Activated B cell treated with CpG ODN at 0.5 μM for 24 hours (primary cell): ENCODE measurements at regions not wholly inside any gene's neighbourhood (a gene's known extent, or its start where the extent isn't known, plus 50 kb on each side); places are given as distances from the start of the nearest gene placed in this dataset.

Experiments used
- ATAC-seq: fragments of 200-7000 bp; cut with Tn5 transposase; one replicate; pipeline ENCODE4 v1.10.0; 2021; ENCODE audit warnings: low read depth, mild to moderate bottlenecking, moderate library complexity
- CTCF ChIA-PET: fragments of 350-600 bp; sonication (Branson Sonifier 250); formaldehyde crosslinking; loops from one replicate; lab custom pipeline; 2021; ENCODE audit warnings: antibody characterized with exemption; lab: Charles Lee
- POLR2A ChIA-PET: fragments of 350-600 bp; sonication (Branson Sonifier 250); formaldehyde crosslinking; loops from one replicate; lab custom pipeline; 2021; ENCODE audit warnings: antibody characterized with exemption; lab: Charles Lee
- DNase-seq: peaks from one replicate; pipeline ENCODE4 v3.0.0; 2022
- H3K27ac Mint-ChIP-seq: one replicate; pipeline ENCODE4 v1.8.0; 2020; ENCODE audit warnings: mixed read lengths
- H3K27me3 Mint-ChIP-seq: one replicate; pipeline ENCODE4 v1.8.0; 2021; ENCODE audit warnings: mixed read lengths
- H3K36me3 Mint-ChIP-seq: one replicate; pipeline ENCODE4 v1.8.0; 2021; ENCODE audit warnings: low read depth, mixed read lengths
- H3K4me1 Mint-ChIP-seq: one replicate; pipeline ENCODE4 v1.8.0; 2021; ENCODE audit warnings: mixed read lengths
- H3K4me3 Mint-ChIP-seq: one replicate; pipeline ENCODE4 v1.8.0; 2020; ENCODE audit warnings: mild to moderate bottlenecking, mixed read lengths
- H3K9me3 Mint-ChIP-seq: one replicate; pipeline ENCODE4 v1.8.0; 2020; ENCODE audit warnings: mixed read lengths
- intact Hi-C: fragments of 100-400 bp; cut with micrococcal nuclease; formaldehyde crosslinking; loops from one replicate; pipeline ENCODE4 v1.15.1; 2024
- TF ChIP-seq, protein P1 (sequence below): fragments of 200-600 bp; IDR thresholded peaks from one replicate; pipeline ENCODE4 v1.8.0; 2022; ENCODE audit warnings: antibody characterized with exemption, mild to moderate bottlenecking

DNA sequence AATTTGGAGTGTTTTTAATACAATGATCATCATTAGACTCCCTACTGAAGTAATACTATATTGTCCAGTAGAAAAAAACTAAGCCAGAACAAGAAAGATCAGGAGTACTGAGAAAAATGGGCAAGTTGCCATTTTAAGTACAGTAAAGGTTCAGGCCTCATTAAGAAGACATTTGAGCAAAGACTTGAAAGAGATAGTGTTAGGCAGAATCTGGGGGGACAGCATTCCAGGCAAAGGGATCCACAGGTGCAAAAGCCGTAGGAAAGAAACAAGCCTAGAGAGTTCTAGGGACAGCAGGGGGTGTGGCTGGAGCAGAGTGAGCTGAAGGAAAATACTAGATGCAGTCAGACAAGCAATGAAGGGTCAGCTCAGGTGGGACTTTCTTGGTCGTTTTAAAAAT lies 58.1 kb upstream of the INTU start:
- CTCF ChIA-PET: no interaction called here
- TF ChIP-seq, protein P1, sequence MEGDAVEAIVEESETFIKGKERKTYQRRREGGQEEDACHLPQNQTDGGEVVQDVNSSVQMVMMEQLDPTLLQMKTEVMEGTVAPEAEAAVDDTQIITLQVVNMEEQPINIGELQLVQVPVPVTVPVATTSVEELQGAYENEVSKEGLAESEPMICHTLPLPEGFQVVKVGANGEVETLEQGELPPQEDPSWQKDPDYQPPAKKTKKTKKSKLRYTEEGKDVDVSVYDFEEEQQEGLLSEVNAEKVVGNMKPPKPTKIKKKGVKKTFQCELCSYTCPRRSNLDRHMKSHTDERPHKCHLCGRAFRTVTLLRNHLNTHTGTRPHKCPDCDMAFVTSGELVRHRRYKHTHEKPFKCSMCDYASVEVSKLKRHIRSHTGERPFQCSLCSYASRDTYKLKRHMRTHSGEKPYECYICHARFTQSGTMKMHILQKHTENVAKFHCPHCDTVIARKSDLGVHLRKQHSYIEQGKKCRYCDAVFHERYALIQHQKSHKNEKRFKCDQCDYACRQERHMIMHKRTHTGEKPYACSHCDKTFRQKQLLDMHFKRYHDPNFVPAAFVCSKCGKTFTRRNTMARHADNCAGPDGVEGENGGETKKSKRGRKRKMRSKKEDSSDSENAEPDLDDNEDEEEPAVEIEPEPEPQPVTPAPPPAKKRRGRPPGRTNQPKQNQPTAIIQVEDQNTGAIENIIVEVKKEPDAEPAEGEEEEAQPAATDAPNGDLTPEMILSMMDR: no peak
- Mint-ChIP-seq H3K36me3 (no peaks in the 10 kb centered on the region), H3K27me3 (no peaks in the 10 kb centered on the region), H3K27ac (no peak overlapping the region), H3K4me3 (no peak overlapping the region), H3K9me3 (no peaks in the 10 kb centered on the region), H3K4me1 (no peaks in the 10 kb centered on the region)
- no peak for ATAC-seq
- POLR2A ChIA-PET: no interaction called here
- intact Hi-C loops: no loop called here
- DNase-seq: no peak

DNA sequence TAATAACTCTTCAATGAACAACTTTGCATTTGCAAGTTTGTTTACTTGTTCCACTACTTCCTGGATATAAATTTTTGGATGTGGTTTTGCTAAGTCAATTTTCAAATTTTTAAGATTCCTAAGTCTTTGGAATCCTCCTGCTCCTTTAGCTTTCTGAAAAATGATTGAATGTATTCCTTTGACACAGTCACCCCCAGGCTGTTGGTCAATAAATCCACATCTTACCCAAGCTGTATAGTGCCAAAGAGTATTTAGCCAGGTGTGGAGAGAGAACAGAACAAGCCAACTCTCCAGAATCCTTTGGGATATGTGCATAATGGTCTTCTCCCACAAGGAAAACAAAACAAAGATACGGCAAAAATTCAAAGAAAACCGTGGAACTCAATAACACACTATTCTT lies 56.9 kb upstream of the INTU start:
- TF ChIP-seq, protein P1: no peak
- no peaks in the 10 kb centered on the region for H3K27me3 Mint-ChIP-seq
- H3K4me1 Mint-ChIP-seq: no peaks in the 10 kb centered on the region
- ChIA-PET CTCF (no interaction called here), POLR2A (no interaction called here)
- ATAC-seq (no peak), DNase-seq (no peak)
- H3K27ac Mint-ChIP-seq: no peak overlapping the region
- intact Hi-C loops: no loop called here
- H3K4me3 Mint-ChIP-seq: no peak overlapping the region
- no peaks in the 10 kb centered on the region for H3K36me3 Mint-ChIP-seq
- H3K9me3 Mint-ChIP-seq: no peaks in the 10 kb centered on the region

DNA sequence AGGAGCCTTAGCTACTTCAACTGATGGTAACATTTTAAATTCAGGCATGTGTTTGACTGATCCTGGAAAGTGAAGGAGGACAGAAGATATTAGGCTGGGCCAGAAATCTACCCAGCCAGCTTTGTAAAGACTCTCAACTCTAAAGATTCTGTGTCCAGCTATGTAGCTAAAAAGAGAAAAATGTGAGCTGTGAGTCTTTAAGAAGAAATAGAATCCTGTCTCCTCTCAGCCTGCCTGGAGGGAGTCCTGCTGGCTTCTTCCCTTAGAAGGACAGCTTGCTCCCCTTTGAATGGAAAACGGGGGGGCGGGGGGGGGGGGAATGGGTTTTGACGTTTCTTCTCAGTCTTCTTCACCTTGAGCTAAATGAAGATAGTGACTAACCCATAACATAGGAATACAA lies 54.3 kb upstream of the INTU start:
- Mint-ChIP-seq H3K36me3 (no peaks in the 10 kb centered on the region), H3K4me1 (no peaks in the 10 kb centered on the region)

DNA sequence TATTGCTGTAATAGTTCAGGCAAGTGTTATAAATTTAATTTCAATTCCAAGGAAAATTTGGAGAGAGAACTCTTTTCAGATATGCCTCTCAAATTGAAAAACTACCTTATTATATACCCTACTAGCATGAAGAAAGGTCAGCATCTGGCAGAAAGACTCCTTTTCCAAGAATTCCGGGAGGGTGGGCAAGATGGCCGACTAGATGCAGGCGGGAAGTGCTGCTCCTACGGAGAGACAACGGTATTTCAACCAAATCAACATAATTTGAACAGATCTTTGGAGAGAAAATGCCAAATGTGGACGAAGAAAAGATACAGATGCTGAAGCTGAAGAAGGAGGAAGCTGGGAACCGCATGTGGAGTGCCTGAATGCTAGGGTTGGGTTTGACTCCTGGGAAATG lies 53.8 kb upstream of the INTU start:
- no peaks in the 10 kb centered on the region for H3K4me1 Mint-ChIP-seq
- no peak overlapping the region for H3K27ac Mint-ChIP-seq
- H3K4me3 Mint-ChIP-seq: no peak overlapping the region
- intact Hi-C loops: no loop called here
- ATAC-seq (no peak), DNase-seq (no peak)
- no peaks in the 10 kb centered on the region for H3K27me3 Mint-ChIP-seq
- no peaks in the 10 kb centered on the region for H3K36me3 Mint-ChIP-seq
- H3K9me3 Mint-ChIP-seq: no peaks in the 10 kb centered on the region
- TF ChIP-seq, protein P1: no peak
- ChIA-PET CTCF (interaction anchor here (0.8 kb wide), 1 partner anchor 8 kb away, joined by 3 read pairs; no protein-coding TSS in a partner anchor), POLR2A (no interaction called here)

More for the DNA sequence above, 54.3 kb upstream of the INTU start:
- Mint-ChIP-seq H3K9me3 (no peaks in the 10 kb centered on the region), H3K27me3 (no peaks in the 10 kb centered on the region), H3K4me3 (no peak overlapping the region), H3K27ac (no peak overlapping the region)
- ATAC-seq: no peak
- CTCF ChIA-PET: interaction anchor here (0.8 kb wide), 1 partner anchor 8 kb away, joined by 3 read pairs; no protein-coding TSS in a partner anchor
- intact Hi-C loops: no loop called here
- TF ChIP-seq, protein P1: no peak
- DNase-seq: no peak
- POLR2A ChIA-PET: no interaction called here

DNA sequence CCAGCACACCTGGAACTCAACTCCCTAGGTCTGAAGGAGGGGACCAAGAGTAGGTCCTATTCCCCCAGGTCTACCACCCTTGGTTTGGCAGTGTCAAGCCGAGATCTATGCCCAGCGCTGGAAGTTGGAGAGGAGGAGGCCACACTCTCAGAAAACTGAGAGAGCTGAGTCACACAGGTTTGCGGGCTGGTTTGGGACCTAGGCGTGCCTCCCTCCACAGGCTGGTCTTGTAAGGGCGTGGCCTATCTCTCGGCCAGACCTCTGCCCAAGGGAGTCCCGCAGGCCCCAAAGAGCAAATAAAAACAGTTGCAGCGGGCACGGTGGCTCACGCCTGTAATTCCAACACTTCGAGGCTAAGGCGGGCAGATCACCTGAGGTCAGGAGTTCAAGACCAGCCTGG lies 52.9 kb upstream of the INTU start:
- H3K9me3 Mint-ChIP-seq: no peaks in the 10 kb centered on the region
- no peak overlapping the region for H3K27ac Mint-ChIP-seq
- intact Hi-C loops: no loop called here
- H3K4me3 Mint-ChIP-seq: no peak overlapping the region
- no peaks in the 10 kb centered on the region for H3K4me1 Mint-ChIP-seq
- POLR2A ChIA-PET: no interaction called here
- no peak for DNase-seq
- TF ChIP-seq, protein P1: no peak
- H3K27me3 Mint-ChIP-seq: no peaks in the 10 kb centered on the region
- CTCF ChIA-PET: no interaction called here
- no peak for ATAC-seq
- no peaks in the 10 kb centered on the region for H3K36me3 Mint-ChIP-seq
